ENCODE measurements at regions not wholly inside any gene's neighbourhood (a gene's known extent, or its start where the extent isn't known, plus 50 kb on each side); places are given as distances from the start of the nearest gene placed in this dataset.
A peak's percentile ranks its signal among the peaks of the same experiment; 100 is the strongest.
"Not testable (repeated sequence)": the region's sequence is repeated elsewhere in the genome, so short reads cannot be mapped to it uniquely, and the experiment has no call there.

- DNase-seq (ENCODE audit: low spot score), result no peak
Observed at GRCh38 chr2:122328816-122329215, 573.4 kb downstream of the TSN start.

GRCh38 chr2:122329278-122329677 is 573.8 kb downstream of the TSN start:
- no peak for DNase-seq (ENCODE audit: low spot score)

- no peak for DNase-seq (ENCODE audit: low spot score)
Observed at GRCh38 chr2:122333932-122334331, 578.5 kb downstream of the TSN start.

GRCh38 chr2:122338000-122338399 is 582.5 kb downstream of the TSN start:
- peak; percentile 6 for DNase-seq (ENCODE audit: low spot score)

- DNase-seq (ENCODE audit: low spot score), result no peak
Observed at GRCh38 chr2:122340246-122340645, 584.8 kb downstream of the TSN start.

- DNase-seq (ENCODE audit: low spot score), result no peak
Observed at GRCh38 chr2:122341007-122341406, 585.6 kb downstream of the TSN start.

GRCh38 chr2:122352151-122352550 is 596.7 kb downstream of the TSN start:
- not testable (repeated sequence) for DNase-seq (ENCODE audit: low spot score)

- DNase-seq (ENCODE audit: low spot score), result no peak
Observed at GRCh38 chr2:122357998-122358397, 602.5 kb downstream of the TSN start.

- DNase-seq (ENCODE audit: low spot score), result no peak
Observed at GRCh38 chr2:122358729-122359128, 603.3 kb downstream of the TSN start.

- no peak for DNase-seq (ENCODE audit: low spot score)
Observed at GRCh38 chr2:122363885-122364284, 608.4 kb downstream of the TSN start.

GRCh38 chr2:122366427-122366826 is 611.0 kb downstream of the TSN start:
- DNase-seq (ENCODE audit: low spot score), result no peak

- DNase-seq (ENCODE audit: low spot score), result no peak
Observed at GRCh38 chr2:122366969-122367645, 611.7 kb downstream of the TSN start.

GRCh38 chr2:122367646-122368010 is 612.2 kb downstream of the TSN start:
- no peak for DNase-seq (ENCODE audit: low spot score)

GRCh38 chr2:122368576-122369243 is 613.3 kb downstream of the TSN start:
- peak; percentile 5 for DNase-seq (ENCODE audit: low spot score)

GRCh38 chr2:122378521-122378920 is 623.1 kb downstream of the TSN start:
- DNase-seq (ENCODE audit: low spot score), result no peak

GRCh38 chr2:122384768-122385333 is 629.4 kb downstream of the TSN start:
- DNase-seq (ENCODE audit: low spot score), result no peak

- DNase-seq (ENCODE audit: low spot score), result no peak
Observed at GRCh38 chr2:122388208-122388607, 632.8 kb downstream of the TSN start.

GRCh38 chr2:122389694-122390093 is 634.2 kb downstream of the TSN start:
- DNase-seq (ENCODE audit: low spot score), result no peak

- peak; percentile 53 for DNase-seq (ENCODE audit: low spot score)
Observed at GRCh38 chr2:122390406-122390805, 635.0 kb downstream of the TSN start.

GRCh38 chr2:122391726-122392125 is 636.3 kb downstream of the TSN start:
- DNase-seq (ENCODE audit: low spot score), result no peak

GRCh38 chr2:122395687-122396086 is 640.2 kb downstream of the TSN start:
- no peak for DNase-seq (ENCODE audit: low spot score)

- no peak for DNase-seq (ENCODE audit: low spot score)
Observed at GRCh38 chr2:122411231-122411630, 655.8 kb downstream of the TSN start.

- DNase-seq (ENCODE audit: low spot score), result no peak
Observed at GRCh38 chr2:122412360-122412759, 656.9 kb downstream of the TSN start.

- no peak for DNase-seq (ENCODE audit: low spot score)
Observed at GRCh38 chr2:122414902-122415301, 659.5 kb downstream of the TSN start.

All from NAMALWA (cell line).